ENCODE measurements at regions not wholly inside any gene's neighbourhood (a gene's known extent, or its start where the extent isn't known, plus 50 kb on each side); places are given as distances from the start of the nearest gene placed in this dataset.

DNA sequence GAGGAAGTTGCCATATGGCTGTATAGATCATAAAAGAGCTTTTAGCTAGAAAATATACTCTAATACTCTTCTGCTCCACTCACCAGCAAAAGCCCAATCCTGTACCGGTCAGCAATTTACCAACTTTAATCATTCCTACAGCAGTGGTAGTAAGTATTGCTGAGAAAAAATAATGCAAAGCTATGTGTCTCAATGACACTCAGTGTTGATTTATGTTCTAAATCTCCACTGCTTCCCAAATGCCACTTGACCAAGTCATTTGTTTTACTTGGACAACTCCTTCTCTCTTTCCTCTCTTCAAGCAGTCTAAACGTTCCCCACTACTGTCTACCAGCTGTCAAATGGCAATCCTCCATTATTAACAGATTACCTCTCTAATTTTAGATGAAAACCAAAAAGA, 201.8 kb upstream of the GK2 start:
- TF ChIP-seq, protein P1, sequence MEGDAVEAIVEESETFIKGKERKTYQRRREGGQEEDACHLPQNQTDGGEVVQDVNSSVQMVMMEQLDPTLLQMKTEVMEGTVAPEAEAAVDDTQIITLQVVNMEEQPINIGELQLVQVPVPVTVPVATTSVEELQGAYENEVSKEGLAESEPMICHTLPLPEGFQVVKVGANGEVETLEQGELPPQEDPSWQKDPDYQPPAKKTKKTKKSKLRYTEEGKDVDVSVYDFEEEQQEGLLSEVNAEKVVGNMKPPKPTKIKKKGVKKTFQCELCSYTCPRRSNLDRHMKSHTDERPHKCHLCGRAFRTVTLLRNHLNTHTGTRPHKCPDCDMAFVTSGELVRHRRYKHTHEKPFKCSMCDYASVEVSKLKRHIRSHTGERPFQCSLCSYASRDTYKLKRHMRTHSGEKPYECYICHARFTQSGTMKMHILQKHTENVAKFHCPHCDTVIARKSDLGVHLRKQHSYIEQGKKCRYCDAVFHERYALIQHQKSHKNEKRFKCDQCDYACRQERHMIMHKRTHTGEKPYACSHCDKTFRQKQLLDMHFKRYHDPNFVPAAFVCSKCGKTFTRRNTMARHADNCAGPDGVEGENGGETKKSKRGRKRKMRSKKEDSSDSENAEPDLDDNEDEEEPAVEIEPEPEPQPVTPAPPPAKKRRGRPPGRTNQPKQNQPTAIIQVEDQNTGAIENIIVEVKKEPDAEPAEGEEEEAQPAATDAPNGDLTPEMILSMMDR (IDR thresholded peaks at IDR 0.05; ENCODE audit: control insufficient read depth, extremely low read depth, insufficient read depth), result no peak
- no peak overlapping the region for H3K4me3 ChIP-seq (ENCODE audit: low read depth, low read length)
- no peak for DNase-seq (ENCODE audit: low read depth)

DNA sequence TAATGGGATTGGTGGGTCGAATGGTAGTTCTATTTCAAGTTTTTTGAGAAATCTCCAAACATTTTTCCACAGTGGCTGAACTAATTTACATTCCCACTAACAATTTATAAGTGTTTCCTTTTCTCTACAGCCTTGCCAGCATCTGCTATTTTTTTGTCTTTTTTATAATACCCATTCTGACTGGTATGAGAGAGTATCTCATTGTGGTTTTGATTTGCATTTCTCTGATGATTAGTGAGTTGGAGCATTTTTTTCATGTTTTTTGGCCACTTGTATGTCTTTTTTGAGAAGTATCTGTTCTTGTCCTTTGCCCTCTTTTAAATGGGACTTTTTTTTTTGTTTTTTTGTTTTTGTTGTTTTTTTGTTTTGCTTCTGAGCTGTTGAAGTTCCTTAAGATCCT, 200.0 kb upstream of the GK2 start:
- H3K4me3 ChIP-seq (ENCODE audit: low read depth, low read length), result no peak overlapping the region
- TF ChIP-seq, protein P1 (IDR thresholded peaks at IDR 0.05; ENCODE audit: control insufficient read depth, extremely low read depth, insufficient read depth), result no peak
- DNase-seq (ENCODE audit: low read depth), result no peak

DNA sequence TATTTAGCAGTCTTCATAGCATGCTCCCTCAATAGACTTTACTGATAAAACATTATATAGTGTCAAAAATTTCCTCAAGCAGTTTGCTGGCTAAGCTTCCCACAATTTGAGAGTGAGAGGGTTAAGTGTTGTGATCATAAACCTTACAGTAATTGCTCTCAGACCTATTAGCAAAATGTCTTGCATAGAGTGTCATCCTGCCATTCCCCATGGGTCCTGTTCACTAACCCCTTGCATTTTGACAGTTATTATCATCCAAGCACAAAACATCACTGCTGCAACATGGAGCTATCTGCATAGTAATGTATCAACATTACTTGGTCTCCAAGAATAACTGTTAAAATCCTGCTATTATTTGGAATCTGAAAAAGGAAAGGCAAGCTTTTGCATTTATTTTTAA, 196.1 kb upstream of the GK2 start:
- TF ChIP-seq, protein P1 (IDR thresholded peaks at IDR 0.05; ENCODE audit: control insufficient read depth, extremely low read depth, insufficient read depth), result no peak
- H3K4me3 ChIP-seq (ENCODE audit: low read depth, low read length), result no peak overlapping the region
- no peak for DNase-seq (ENCODE audit: low read depth)

DNA sequence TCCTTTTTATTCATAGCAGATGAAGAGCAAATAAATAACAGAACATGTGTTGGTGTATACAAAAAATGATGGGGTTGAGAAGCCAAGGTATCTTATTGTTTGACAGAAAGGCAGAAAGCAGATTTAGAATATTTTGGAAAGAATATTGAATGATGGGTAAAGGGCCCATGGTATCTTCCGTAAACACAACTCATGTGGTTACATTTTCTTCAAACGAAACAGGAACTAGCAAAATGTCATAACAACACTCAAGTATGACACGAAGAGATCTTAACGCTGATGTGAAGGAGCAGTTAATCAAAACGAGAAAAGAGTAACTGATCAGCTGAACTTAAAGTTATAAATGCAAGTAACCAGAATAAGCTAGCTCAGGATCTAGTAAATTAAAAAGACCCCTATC, 195.7 kb upstream of the GK2 start:
- TF ChIP-seq, protein P1 (IDR thresholded peaks at IDR 0.05; ENCODE audit: control insufficient read depth, extremely low read depth, insufficient read depth), result no peak
- DNase-seq (ENCODE audit: low read depth), result no peak
- H3K4me3 ChIP-seq (ENCODE audit: low read depth, low read length), result no peak overlapping the region

DNA sequence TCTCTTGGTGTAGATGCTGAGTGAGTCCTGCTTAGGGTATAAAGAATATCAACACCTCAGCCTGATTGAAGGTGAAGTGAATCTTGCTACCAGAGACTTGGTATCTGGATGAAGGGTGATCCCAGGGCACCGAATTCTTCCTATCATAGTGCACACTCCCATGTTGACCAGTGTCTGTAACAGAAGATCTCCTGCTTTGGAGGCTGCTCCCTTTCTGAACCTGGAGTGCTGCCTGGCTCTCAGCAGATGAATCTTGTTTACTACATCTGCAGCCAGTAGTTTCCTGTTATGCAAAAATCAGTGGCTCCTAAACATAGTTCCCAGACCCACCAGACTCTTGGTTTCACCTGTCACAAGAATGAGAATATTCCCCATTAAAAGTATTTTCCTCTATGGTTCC, 191.7 kb upstream of the GK2 start:
- no peak overlapping the region for H3K4me3 ChIP-seq (ENCODE audit: low read depth, low read length)
- DNase-seq (ENCODE audit: low read depth), result no peak
- TF ChIP-seq, protein P1 (IDR thresholded peaks at IDR 0.05; ENCODE audit: control insufficient read depth, extremely low read depth, insufficient read depth), result no peak

DNA sequence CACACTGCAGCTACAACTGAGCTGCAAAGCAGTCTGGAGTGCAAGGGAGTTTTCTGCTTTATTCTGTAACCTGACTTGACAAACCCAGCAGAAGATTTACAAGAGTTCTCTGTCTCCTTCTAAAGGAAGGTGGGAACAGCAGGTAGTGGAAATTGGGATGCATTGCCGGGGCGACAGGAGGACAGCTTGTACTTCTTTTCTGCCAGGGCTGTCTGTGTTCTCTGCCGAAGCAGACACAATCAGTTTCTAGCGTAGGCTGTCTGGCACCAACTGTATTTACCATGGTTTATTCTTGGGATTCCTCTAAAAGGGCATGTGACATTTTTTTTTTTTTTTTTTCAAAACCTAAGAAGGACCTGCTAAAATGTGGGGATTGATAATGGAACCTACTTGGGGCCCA, 190.8 kb upstream of the GK2 start:
- H3K4me3 ChIP-seq (ENCODE audit: low read depth, low read length), result no peak overlapping the region
- no peak for DNase-seq (ENCODE audit: low read depth)
- TF ChIP-seq, protein P1 (IDR thresholded peaks at IDR 0.05; ENCODE audit: control insufficient read depth, extremely low read depth, insufficient read depth), result no peak

DNA sequence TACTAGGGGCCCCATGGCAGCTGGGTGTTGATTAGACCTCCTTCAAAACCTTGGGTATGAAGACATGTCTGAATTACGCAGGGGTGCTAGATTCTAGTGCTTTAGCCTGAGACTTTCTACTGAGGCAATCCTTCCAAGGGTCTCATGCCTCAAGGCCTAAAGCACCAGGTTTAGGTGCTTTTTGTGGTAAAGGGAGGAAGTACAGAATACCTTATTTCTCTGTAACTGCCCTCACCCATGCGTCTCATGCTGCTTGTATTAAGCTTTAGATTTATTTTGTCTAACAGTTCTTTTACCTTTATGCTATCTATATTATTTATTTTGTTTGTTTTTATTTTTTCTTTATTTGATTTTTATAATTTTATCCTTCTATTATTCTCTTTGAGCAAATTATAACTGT, 190.2 kb upstream of the GK2 start:
- no peak overlapping the region for H3K4me3 ChIP-seq (ENCODE audit: low read depth, low read length)
- TF ChIP-seq, protein P1 (IDR thresholded peaks at IDR 0.05; ENCODE audit: control insufficient read depth, extremely low read depth, insufficient read depth), result no peak
- no peak for DNase-seq (ENCODE audit: low read depth)

Data from LNCaP clone FGC (cell line).